ENCODE measurements at regions not wholly inside any gene's neighbourhood (a gene's known extent, or its start where the extent isn't known, plus 50 kb on each side); places are given as distances from the start of the nearest gene placed in this dataset.
"Not testable (repeated sequence)": the region's sequence is repeated elsewhere in the genome, so short reads cannot be mapped to it uniquely, and the experiment has no call there.

DNA sequence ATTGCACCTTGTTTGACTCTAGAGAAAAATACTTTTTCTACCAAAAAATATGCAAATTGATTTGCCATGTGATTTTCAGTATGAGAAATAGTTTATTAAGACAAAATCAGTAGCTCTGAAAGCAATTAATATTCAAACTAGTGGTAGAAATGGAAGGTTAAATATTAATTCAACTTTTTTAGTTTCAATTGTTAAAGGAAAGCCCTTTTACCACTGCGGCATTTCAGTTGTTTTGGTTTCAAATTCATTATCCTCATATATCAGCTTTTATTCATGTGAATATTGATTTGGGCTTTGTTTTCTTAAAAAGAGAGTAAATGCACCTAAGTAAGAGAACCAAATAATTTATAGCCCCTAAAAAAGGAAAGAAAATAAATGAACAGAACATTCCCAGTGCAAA, 660.6 kb upstream of the CHD1 start:
- no peaks in the 10 kb centered on the region for H3K4me1 ChIP-seq
- no peaks in the 10 kb centered on the region for H3K27me3 ChIP-seq
- TF ChIP-seq POLR2A (IDR thresholded peaks at IDR 0.05) (no peak), EP300 (IDR thresholded peaks at IDR 0.05) (no peak), POLR2AphosphoS5 (IDR thresholded peaks at IDR 0.05) (no peak)
- TF ChIP-seq, protein P1, sequence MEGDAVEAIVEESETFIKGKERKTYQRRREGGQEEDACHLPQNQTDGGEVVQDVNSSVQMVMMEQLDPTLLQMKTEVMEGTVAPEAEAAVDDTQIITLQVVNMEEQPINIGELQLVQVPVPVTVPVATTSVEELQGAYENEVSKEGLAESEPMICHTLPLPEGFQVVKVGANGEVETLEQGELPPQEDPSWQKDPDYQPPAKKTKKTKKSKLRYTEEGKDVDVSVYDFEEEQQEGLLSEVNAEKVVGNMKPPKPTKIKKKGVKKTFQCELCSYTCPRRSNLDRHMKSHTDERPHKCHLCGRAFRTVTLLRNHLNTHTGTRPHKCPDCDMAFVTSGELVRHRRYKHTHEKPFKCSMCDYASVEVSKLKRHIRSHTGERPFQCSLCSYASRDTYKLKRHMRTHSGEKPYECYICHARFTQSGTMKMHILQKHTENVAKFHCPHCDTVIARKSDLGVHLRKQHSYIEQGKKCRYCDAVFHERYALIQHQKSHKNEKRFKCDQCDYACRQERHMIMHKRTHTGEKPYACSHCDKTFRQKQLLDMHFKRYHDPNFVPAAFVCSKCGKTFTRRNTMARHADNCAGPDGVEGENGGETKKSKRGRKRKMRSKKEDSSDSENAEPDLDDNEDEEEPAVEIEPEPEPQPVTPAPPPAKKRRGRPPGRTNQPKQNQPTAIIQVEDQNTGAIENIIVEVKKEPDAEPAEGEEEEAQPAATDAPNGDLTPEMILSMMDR (IDR thresholded peaks at IDR 0.05): no peak
- no peak overlapping the region for H3K27ac ChIP-seq
- DNase-seq (ENCODE audit: low spot score in 2 of 2): no peak
- H3K36me3 ChIP-seq: no peaks in the 10 kb centered on the region
- 90% methylated on average over 1 of the region's 1 CpG for WGBS
- H3K9me3 ChIP-seq: no peaks in the 10 kb centered on the region
- H3K4me3 ChIP-seq: no peak overlapping the region

GRCh38 chr5:99587983-99588382, 659.2 kb upstream of the CHD1 start:
- TF ChIP-seq, protein P1 (IDR thresholded peaks at IDR 0.05): no peak
- no peak for TF ChIP-seq POLR2A (IDR thresholded peaks at IDR 0.05)
- TF ChIP-seq POLR2AphosphoS5 (IDR thresholded peaks at IDR 0.05): no peak
- no peak for TF ChIP-seq EP300 (IDR thresholded peaks at IDR 0.05)
- Histone ChIP-seq H3K27ac (no peak overlapping the region), H3K36me3 (no peaks in the 10 kb centered on the region), H3K4me3 (no peak overlapping the region), H3K27me3 (no peaks in the 10 kb centered on the region), H3K4me1 (no peaks in the 10 kb centered on the region), H3K9me3 (no peaks in the 10 kb centered on the region)
- no peak for DNase-seq (ENCODE audit: low spot score in 2 of 2)
- WGBS: 86% methylated on average over 1 of the region's 1 CpG

DNA sequence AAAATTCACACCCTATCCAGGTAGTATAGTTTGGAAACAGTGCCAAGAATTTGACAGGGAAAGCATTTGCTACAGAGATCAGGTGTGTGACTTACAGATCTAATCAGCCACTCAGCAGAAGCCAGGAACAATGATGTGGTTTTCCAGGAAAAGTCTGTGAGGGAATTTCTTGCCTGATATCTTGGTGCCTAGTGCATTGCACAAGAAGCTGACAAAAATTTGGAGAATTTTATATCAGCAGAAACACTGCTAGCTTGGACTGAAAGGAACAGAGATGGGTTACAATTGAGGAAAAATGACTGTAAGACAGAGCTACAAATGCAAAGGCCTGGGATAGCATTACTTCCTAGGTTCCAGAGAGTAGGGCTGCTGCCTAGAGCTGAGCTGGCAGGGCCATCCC, 658.1 kb upstream of the CHD1 start:
- H3K27ac ChIP-seq: no peak overlapping the region
- no peak for DNase-seq (ENCODE audit: low spot score in 2 of 2)
- H3K36me3 ChIP-seq: no peaks in the 10 kb centered on the region
- H3K27me3 ChIP-seq: no peaks in the 10 kb centered on the region
- TF ChIP-seq, protein P1 (IDR thresholded peaks at IDR 0.05): no peak
- no peak for TF ChIP-seq EP300 (IDR thresholded peaks at IDR 0.05)
- no peak for TF ChIP-seq POLR2A (IDR thresholded peaks at IDR 0.05)
- TF ChIP-seq POLR2AphosphoS5 (IDR thresholded peaks at IDR 0.05): no peak
- no peak overlapping the region for H3K4me3 ChIP-seq
- H3K4me1 ChIP-seq: no peaks in the 10 kb centered on the region
- H3K9me3 ChIP-seq: no peaks in the 10 kb centered on the region

DNA sequence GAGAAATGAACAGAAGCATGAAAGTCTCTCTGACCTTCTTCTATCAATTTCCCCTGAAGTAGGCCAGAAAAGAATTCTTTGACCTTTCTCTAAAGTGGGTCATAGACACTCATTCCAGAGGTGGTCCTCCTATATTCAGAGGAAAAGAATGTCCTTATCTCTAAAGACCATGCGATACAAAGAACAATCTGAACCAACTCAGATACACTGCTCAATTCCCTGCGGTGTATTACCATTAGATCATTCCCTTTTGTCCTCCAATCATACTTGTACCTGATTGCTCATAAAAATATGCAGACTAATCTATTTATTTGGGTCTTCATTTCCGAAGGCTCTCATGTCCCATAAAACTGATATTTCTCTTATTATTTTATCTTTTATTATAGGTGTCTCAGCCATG, 652.4 kb upstream of the CHD1 start:
- H3K36me3 ChIP-seq; H3K4me1 ChIP-seq; H3K4me3 ChIP-seq; DNase-seq (ENCODE audit: low spot score in 2 of 2); H3K9me3 ChIP-seq; H3K27me3 ChIP-seq; H3K27ac ChIP-seq: not testable (repeated sequence)
- WGBS: 79% methylated on average over 3 of the region's 3 CpGs

DNA sequence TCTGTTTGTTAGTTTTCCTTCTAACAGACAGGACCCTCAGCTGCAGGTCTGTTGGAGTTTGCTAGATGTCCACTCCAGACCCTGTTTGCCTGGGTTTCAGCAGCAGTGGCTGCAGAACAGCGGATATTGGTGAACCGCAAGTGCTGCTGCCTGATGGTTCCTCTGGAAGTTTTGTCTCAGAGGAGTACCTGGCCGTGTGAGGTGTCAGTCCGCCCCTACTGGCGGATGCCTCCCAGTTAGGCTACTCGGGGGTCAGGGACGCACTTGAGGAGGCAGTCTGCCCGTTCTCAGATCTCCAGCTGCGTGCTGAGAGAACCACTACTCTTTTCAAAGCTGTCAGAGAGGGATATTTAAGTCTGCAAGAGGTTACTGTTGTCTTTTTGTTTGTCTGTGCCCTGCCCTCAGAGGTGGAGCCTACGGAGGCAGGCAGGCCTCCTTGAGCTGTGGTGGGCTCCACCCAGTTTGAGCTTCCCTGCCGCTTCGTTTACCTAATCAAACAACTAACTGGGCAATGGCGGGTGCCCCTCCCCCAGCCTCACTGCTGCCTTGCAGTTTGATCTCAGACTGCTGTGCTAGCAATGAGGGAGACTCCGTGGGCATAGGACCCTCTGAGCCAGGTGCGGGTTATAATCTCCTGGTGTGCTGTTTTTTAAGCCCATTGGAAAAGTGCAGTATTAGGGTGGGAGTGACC, 634.3 kb upstream of the CHD1 start:
- not testable (repeated sequence) for H3K36me3 ChIP-seq; H3K27ac ChIP-seq; DNase-seq (ENCODE audit: low spot score in 2 of 2); H3K9me3 ChIP-seq; H3K4me1 ChIP-seq; H3K27me3 ChIP-seq; H3K4me3 ChIP-seq
- 85% methylated on average over 15 of the region's 15 CpGs for WGBS

GRCh38 chr5:99553211-99553810, 624.5 kb upstream of the CHD1 start:
- TF ChIP-seq, protein P1 (IDR thresholded peaks at IDR 0.05): no peak
- TF ChIP-seq POLR2A (IDR thresholded peaks at IDR 0.05) (no peak), POLR2AphosphoS5 (IDR thresholded peaks at IDR 0.05) (no peak), EP300 (IDR thresholded peaks at IDR 0.05) (no peak)
- no peaks in the 10 kb centered on the region for H3K36me3 ChIP-seq
- no peaks in the 10 kb centered on the region for H3K9me3 ChIP-seq
- no peaks in the 10 kb centered on the region for H3K27me3 ChIP-seq
- no peak overlapping the region for H3K27ac ChIP-seq
- DNase-seq (ENCODE audit: low spot score in 2 of 2): no peak
- no peak overlapping the region for H3K4me3 ChIP-seq
- 70% methylated on average over 1 of the region's 1 CpG for WGBS
- H3K4me1 ChIP-seq: no peaks in the 10 kb centered on the region
